SK-N-MC (cell line): ENCODE measurements at regions not wholly inside any gene's neighbourhood (a gene's known extent, or its start where the extent isn't known, plus 50 kb on each side); places are given as distances from the start of the nearest gene placed in this dataset.

Source experiments
- EZH2 ChIP-seq: fragments of 200-600 bp; sonication (generic); IDR thresholded peaks from one replicate; pipeline ENCODE4 v1.6.1; 2017; ENCODE audit warnings: antibody characterized with exemption
- FOXP2 ChIP-seq: optimal IDR thresholded peaks from 2 replicates; pipeline ENCODE3; 2011; ENCODE audit warnings: mild to moderate bottlenecking, moderate library complexity; ENCODE audit not compliant: insufficient read depth; ENCODE audit errors: extremely low read length, control extremely low read depth
- POLR2AphosphoS5 ChIP-seq: IDR thresholded peaks from 2 replicates; pipeline ENCODE4 v1.6.1; 2012; ENCODE audit warnings: mild to moderate bottlenecking, low read depth, low read length, borderline replicate concordance

GRCh38 chr21:35489389-35489980, 440.4 kb upstream of the RUNX1 start:
- TF ChIP-seq EZH2 (no peak), POLR2AphosphoS5 (no peak), FOXP2 (no peak)
